ENCODE measurements at regions not wholly inside any gene's neighbourhood (a gene's known extent, or its start where the extent isn't known, plus 50 kb on each side); places are given as distances from the start of the nearest gene placed in this dataset.

- no peaks in the 10 kb centered on the region for H3K27me3 Mint-ChIP-seq (ENCODE audit: insufficient read depth, low read depth, poor library complexity)
- H3K27ac ChIP-seq (ENCODE audit: low read depth) = no peak overlapping the region
- H3K27me3 ChIP-seq (ENCODE audit: insufficient read depth) = no peaks in the 10 kb centered on the region
- no peaks in the 10 kb centered on the region for H3K36me3 ChIP-seq (ENCODE audit: insufficient read depth)
- no peak for TF ChIP-seq STAT1 (IDR thresholded peaks at IDR 0.05; ENCODE audit: unreplicated experiment)
- TF ChIP-seq REST (IDR thresholded peaks at IDR 0.05; ENCODE audit: unreplicated experiment) = no peak
- no peak for ATAC-seq
- H3K36me3 Mint-ChIP-seq (ENCODE audit: low read depth) = peaks cover 5% of the 10 kb centered on the region; the same call in 1 of the 3 replicates
- H4K20me1 ChIP-seq (replicated peaks; ENCODE audit: insufficient read depth) = no peaks in the 10 kb centered on the region
- no peaks in the 10 kb centered on the region for H3K9me2 ChIP-seq (ENCODE audit: insufficient read depth)
- H3F3A ChIP-seq (replicated peaks; ENCODE audit: low read depth) = no peaks in the 10 kb centered on the region
- no peak overlapping the region for H2AFZ ChIP-seq
- no peak overlapping the region for H3K4me3 ChIP-seq
- no peaks in the 10 kb centered on the region for H3K79me2 ChIP-seq (replicated peaks; ENCODE audit: insufficient read depth)
- no peak overlapping the region for H3K4me3 Mint-ChIP-seq
- H3K27ac Mint-ChIP-seq = no peak overlapping the region
- no peaks in the 10 kb centered on the region for H3K4me1 ChIP-seq (ENCODE audit: insufficient read depth)
- DNase-seq (ENCODE audit: low spot score) = no peak
- peaks cover 28% of the 10 kb centered on the region for H3K9me3 Mint-ChIP-seq
- no peak overlapping the region for H3K4me2 ChIP-seq
- no peaks in the 10 kb centered on the region for H3K4me1 Mint-ChIP-seq
These were observed 925.0 kb upstream of the GYPC start for GRCh38 chr2:125730921-125731320.

GRCh38 chr2:125736306-125736705 lies 919.7 kb upstream of the GYPC start:
- H3K27ac Mint-ChIP-seq = no peak overlapping the region
- Histone ChIP-seq H3K27ac (ENCODE audit: low read depth) (no peak overlapping the region), H4K20me1 (replicated peaks; ENCODE audit: insufficient read depth) (no peaks in the 10 kb centered on the region), H3K4me1 (ENCODE audit: insufficient read depth) (no peaks in the 10 kb centered on the region), H3K9me2 (ENCODE audit: insufficient read depth) (no peaks in the 10 kb centered on the region), H3K79me2 (replicated peaks; ENCODE audit: insufficient read depth) (no peaks in the 10 kb centered on the region), H3K4me2 (no peak overlapping the region), H2AFZ (no peak overlapping the region), H3K36me3 (ENCODE audit: insufficient read depth) (no peaks in the 10 kb centered on the region), H3K27me3 (ENCODE audit: insufficient read depth) (no peaks in the 10 kb centered on the region), H3K4me3 (no peak overlapping the region), H3F3A (replicated peaks; ENCODE audit: low read depth) (no peaks in the 10 kb centered on the region)
- no peak for TF ChIP-seq ZNF331 (CRISPR knock-in tag; IDR thresholded peaks at IDR 0.05; ENCODE audit: low read depth)
- no peak for TF ChIP-seq JUNB (IDR thresholded peaks at IDR 0.05; ENCODE audit: unreplicated experiment)
- TF ChIP-seq NANOG (IDR thresholded peaks at IDR 0.05; ENCODE audit: borderline replicate concordance) = no peak
- TF ChIP-seq REST (IDR thresholded peaks at IDR 0.05; ENCODE audit: unreplicated experiment) = no peak
- TF ChIP-seq EZH2 (IDR thresholded peaks at IDR 0.05; ENCODE audit: low read depth, unreplicated experiment) = no peak
- no peak for TF ChIP-seq CTCF (conservative IDR thresholded peaks at IDR 0.05; ENCODE audit: low read depth in 2 of 2)
- DNase-seq (ENCODE audit: low spot score) = no peak
- H3K36me3 Mint-ChIP-seq (ENCODE audit: low read depth) = peaks cover 7% of the 10 kb centered on the region; the same call in 2 of the 3 replicates
- no peaks in the 10 kb centered on the region for H3K4me1 Mint-ChIP-seq
- H3K27me3 Mint-ChIP-seq (ENCODE audit: insufficient read depth, low read depth, poor library complexity) = no peaks in the 10 kb centered on the region
- H3K4me3 Mint-ChIP-seq = no peak overlapping the region
- no peak for ATAC-seq
- peaks cover 36% of the 10 kb centered on the region for H3K9me3 Mint-ChIP-seq
